ENCODE measurements at regions not wholly inside any gene's neighbourhood (a gene's known extent, or its start where the extent isn't known, plus 50 kb on each side); places are given as distances from the start of the nearest gene placed in this dataset.

- Histone ChIP-seq H3K9ac (replicated peaks in 1 of 4; ENCODE audit: extremely low read depth in 1 of 4, low read depth in 3 of 4, low read length in 3 of 4) (no peak overlapping the region), H2BK20ac (ENCODE audit: low read length) (no peak overlapping the region), H3K18ac (ENCODE audit: extremely low read depth, low read length) (no peak overlapping the region), H3K23ac (ENCODE audit: insufficient read length) (no peak overlapping the region), H3K4me3 (ENCODE audit: extremely low read depth in 1 of 4, insufficient read depth in 2 of 4, low read depth in 3 of 4, low read length in 4 of 4) (no peak overlapping the region), H4K91ac (replicated peaks; ENCODE audit: insufficient read length, low read length) (no peak overlapping the region), H2BK12ac (ENCODE audit: low read depth, low read length) (no peak overlapping the region), H3K79me2 (ENCODE audit: control insufficient read depth in 1 of 2, insufficient read depth in 2 of 2, low read length in 2 of 2) (no peaks in the 10 kb centered on the region), H3K4ac (replicated peaks; ENCODE audit: insufficient read length, low read depth, low read length) (no peak overlapping the region), H3K36me3 (ENCODE audit: control insufficient read depth in 2 of 4, insufficient read depth in 4 of 4, low read length in 3 of 4) (no peaks in the 10 kb centered on the region), H3K9me3 (ENCODE audit: insufficient read depth in 2 of 2, low read depth in 1 of 2, low read length in 1 of 2) (no peaks in the 10 kb centered on the region), H2AK5ac (ENCODE audit: low read depth, low read length) (no peak overlapping the region), H3K27me3 (replicated peaks in 1 of 4; ENCODE audit: control insufficient read depth in 3 of 4, extremely low read depth in 1 of 4, insufficient read depth in 3 of 4, low read length in 3 of 4) (no peaks in the 10 kb centered on the region), H4K5ac (ENCODE audit: insufficient read length, low read depth, low read length) (no peak overlapping the region), H3K79me1 (ENCODE audit: low read depth, low read length) (no peaks in the 10 kb centered on the region), H4K8ac (ENCODE audit: extremely low read depth, insufficient read depth, low read length) (no peak overlapping the region), H3K4me2 (ENCODE audit: insufficient read depth in 1 of 2, low read depth in 2 of 2, low read length in 2 of 2) (no peak overlapping the region), H3K14ac (ENCODE audit: insufficient read length) (no peak overlapping the region), H3K4me1 (replicated peaks in 1 of 4; ENCODE audit: control insufficient read depth in 3 of 4, insufficient read depth in 4 of 4, low read length in 3 of 4) (no peaks in the 10 kb centered on the region), H3K27ac (ENCODE audit: low read depth, low read length) (no peak overlapping the region), H3K56ac (replicated peaks; ENCODE audit: insufficient read length, low read depth, low read length) (no peak overlapping the region), H2AFZ (ENCODE audit: low read length) (no peak overlapping the region), H4K20me1 (replicated peaks in 1 of 2; ENCODE audit: control insufficient read depth in 1 of 2, insufficient read depth in 2 of 2, low read length in 2 of 2) (no peaks in the 10 kb centered on the region), H2BK15ac (ENCODE audit: low read length) (no peak overlapping the region), H3K23me2 (ENCODE audit: low read depth, low read length) (no peaks in the 10 kb centered on the region), H2BK5ac (ENCODE audit: low read depth, low read length) (no peak overlapping the region), H2BK120ac (replicated peaks; ENCODE audit: low read depth, low read length) (no peak overlapping the region)
- no peak for FAIRE-seq
- no peak for TF ChIP-seq E2F6 (IDR thresholded peaks at IDR 0.05)
- TF ChIP-seq HDAC6 (IDR thresholded peaks at IDR 0.05; ENCODE audit: low read depth, low read length): no peak
- no peak for TF ChIP-seq POU5F1 (IDR thresholded peaks at IDR 0.05; ENCODE audit: low read depth, low read length)
- TF ChIP-seq SIX5 (IDR thresholded peaks at IDR 0.05; ENCODE audit: low read depth, low read length): no peak
- TF ChIP-seq TAF1 (IDR thresholded peaks at IDR 0.05; ENCODE audit: low read depth, low read length): no peak
- TF ChIP-seq MAX (IDR thresholded peaks at IDR 0.05): no peak
- no peak for TF ChIP-seq JUND (IDR thresholded peaks at IDR 0.05; ENCODE audit: low read length)
- 97% methylated on average over 5 of the region's 5 CpGs; no CpG with 5 or more reads in 1 of the 2 experiments for WGBS, 2 experiments (ENCODE audit: extremely low coverage in 1 of 2, insufficient coverage in 1 of 2, insufficient read length in 1 of 2, insufficient replicate concordance in 2 of 2, low coverage in 1 of 2, low lambda C conversion rate in 2 of 2, missing lambda C conversion rate in 1 of 2)
- no peak for DNase-seq (ENCODE audit: low read depth in 1 of 2, low spot score in 2 of 2)
- ChIA-PET POLR2A (ENCODE audit: partially characterized antibody) (no interaction called here), CTCF (ENCODE audit: partially characterized antibody) (no interaction called here)
Observed at GRCh38 chrX:95974890-95975289, 709.8 kb upstream of the DIAPH2 start.

All from H1 (cell line).